GM18858 (cell line): ENCODE measurements at regions not wholly inside any gene's neighbourhood (a gene's known extent, or its start where the extent isn't known, plus 50 kb on each side); places are given as distances from the start of the nearest gene placed in this dataset.
"Not testable (repeated sequence)": the region's sequence is repeated elsewhere in the genome, so short reads cannot be mapped to it uniquely, and the experiment has no call there.

Experiments used
- ATAC-seq: cut with Tn5 transposase; IDR thresholded peaks from one replicate; pipeline ENCODE4 v1.9.1; 2021; ENCODE audit not compliant: unreplicated experiment

GRCh38 chr12:58302487-58303011, 361.2 kb downstream of the ATP23 start:
- no peak for ATAC-seq

DNA sequence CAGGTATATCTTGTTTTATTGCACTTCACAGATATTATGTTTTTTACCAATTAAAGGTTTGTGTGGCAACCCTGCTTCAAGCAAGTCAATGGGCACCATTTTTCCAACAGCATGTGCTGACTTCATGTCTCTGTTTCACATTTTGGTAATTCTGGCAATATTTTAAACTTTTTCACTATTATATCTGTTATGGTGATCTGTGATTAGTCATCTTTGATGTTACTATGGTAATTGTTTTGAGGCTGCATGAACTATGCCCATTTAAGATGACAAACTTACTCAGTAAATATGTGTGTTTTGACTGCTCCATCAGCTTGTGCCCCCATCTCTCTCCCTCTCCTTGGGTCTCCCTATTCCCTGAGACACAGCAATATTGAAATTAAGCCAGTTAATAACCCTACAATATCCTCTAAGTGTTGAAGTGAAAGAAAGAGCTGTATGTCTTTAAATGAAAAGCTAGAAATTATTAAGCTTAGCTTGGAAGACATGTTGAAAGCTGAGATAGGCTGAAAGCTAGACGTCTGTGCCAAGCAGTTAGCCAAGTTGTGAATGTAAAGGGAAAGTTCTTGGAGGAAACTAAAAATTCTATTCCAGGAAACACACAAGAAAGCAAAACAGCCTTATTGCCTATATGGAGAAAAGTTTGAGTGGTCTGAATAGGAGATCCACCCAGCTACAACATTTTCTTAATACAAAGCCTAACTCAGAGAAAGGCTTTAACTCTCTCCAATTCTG, 365.1 kb downstream of the ATP23 start:
- ATAC-seq: no peak

- ATAC-seq: no peak
Observed at GRCh38 chr12:58309806-58310205, 368.4 kb downstream of the ATP23 start.

DNA sequence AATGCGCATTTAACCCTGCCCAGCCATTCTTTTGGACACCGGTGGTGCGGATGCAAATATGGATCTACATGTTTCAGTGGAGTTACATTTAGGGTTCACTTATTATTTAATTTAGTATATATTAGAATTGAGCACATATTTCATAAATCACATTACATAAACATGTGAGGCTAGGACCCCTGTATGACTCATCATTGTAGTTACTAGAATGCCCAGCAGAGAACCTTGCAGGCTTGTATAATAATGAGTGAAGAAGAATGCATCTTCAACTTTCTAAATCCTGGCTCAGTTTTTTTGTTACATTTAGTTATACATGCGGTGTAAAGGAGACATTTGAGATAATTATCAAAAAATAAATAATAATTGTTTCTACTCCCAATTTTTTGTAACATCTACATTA, 369.0 kb downstream of the ATP23 start:
- no peak for ATAC-seq

- peak; percentile 68 for ATAC-seq
Observed at GRCh38 chr12:58310809-58311622, 369.6 kb downstream of the ATP23 start.

DNA sequence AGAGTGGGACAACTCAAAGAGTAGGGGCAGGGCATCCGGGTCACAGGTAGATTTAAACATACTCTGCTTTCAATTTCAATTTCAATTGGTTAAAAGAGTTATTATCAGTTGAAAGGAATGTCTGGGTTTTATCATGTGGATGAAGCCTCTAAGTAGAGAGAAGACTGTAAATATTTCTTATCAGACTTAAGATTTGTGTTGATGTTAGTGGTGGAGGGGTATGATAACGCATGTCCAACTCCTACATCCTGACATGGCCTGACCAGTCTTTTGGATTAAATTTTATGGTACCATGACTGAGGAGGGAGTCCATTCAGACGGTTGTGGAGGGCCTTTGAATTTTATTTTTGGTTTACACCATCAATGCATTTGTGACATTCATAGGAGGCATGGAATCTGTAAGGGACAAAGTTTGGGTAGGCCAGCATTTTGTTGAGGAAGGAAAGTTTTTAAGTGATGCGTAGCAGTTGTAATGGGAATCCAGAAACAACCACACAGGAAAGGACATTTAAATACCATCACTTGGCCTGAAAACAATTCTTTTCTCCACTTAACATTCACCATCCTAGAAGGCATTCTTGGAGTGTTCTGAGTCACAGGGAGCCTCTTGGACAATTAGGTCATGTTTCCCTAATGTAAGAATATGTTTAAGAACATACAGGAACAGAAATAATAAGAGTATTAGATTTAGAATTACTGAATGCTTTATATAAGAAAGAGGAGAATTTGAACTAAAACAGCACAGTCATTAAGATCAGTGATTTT, 371.9 kb downstream of the ATP23 start:
- no peak for ATAC-seq

- no peak for ATAC-seq
Observed at GRCh38 chr12:58314610-58315009, 373.2 kb downstream of the ATP23 start.

- ATAC-seq: no peak
Observed at GRCh38 chr12:58316926-58317325, 375.6 kb downstream of the ATP23 start.

- peak; percentile 83 for ATAC-seq
Observed at GRCh38 chr12:58321414-58321813, 380.0 kb downstream of the ATP23 start.

- ATAC-seq: no peak
Observed at GRCh38 chr12:58323676-58324075, 382.3 kb downstream of the ATP23 start.

DNA sequence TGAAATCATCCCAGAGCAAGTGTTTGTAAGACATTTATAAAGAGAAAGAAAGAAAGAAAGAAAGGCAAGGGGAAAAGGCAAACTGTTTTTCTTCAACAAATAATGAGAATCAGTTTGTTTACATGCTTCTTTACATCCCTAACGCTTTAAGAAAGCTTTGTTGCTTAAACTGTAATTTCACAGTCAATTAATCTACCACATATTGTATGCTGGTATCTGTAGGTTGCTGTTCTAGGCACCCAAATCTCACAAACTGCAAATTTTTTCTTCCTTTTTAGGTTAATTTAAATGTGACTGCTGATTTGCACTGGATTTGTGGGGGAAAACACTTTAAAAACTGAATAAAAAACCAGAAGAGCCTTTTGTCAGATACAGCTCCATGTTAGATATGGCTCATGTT, 384.2 kb downstream of the ATP23 start:
- no peak for ATAC-seq

- ATAC-seq: no peak
Observed at GRCh38 chr12:58326534-58326933, 385.2 kb downstream of the ATP23 start.

DNA sequence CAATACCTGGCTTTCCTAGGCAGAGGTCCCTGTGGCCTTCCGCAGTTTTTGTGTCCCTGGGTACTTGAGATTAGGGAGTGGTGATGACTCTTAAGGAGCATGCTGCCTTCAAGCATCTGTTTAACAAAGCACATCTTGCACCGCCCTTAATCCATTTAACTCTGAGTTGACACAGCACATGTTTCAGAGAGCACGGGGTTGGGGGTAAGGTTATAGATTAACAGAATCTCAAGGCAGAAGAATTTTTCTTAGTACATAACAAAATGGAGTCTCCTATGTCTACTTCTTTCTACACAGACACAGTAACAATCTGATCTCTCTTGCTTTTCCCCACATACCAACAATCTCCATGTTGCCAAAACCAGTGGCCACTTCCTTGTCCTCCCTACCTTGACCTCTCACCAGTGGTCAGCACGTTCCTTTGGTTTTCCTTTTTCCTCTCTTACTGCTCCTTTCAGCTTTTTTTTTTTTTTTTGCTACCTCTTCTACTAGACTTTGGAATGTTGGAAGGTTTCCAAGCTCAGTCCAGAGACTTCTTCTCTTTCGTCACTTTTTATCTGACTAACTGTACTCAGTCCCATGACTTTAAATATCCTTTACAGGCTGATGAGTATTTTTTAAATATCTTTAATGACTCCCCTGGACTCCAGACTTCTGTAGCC, 395.3 kb downstream of the ATP23 start:
- not testable (repeated sequence) for ATAC-seq

GRCh38 chr12:58337539-58337938, 396.2 kb downstream of the ATP23 start:
- ATAC-seq: peak; percentile 37

DNA sequence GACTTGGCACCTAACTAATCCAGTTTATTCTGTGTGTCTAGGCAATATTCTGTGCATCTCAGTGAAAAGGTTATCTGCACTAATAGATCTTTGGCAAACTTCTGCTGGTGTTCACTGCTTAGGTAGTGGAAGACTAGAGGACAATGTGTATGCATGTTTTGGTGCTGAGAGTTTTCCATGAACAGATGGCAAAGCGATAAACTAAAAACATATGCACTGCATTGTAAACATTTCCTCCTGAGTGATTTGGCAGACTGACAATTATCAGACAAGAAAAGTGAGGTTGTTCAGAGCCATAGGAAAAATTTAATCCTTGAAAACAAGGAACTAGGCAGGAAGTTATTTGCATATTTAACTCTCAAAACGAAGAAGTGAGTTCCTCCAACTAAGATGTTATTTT, 400.4 kb downstream of the ATP23 start:
- ATAC-seq: no peak

- ATAC-seq: no peak
Observed at GRCh38 chr12:58342736-58343135, 401.4 kb downstream of the ATP23 start.

DNA sequence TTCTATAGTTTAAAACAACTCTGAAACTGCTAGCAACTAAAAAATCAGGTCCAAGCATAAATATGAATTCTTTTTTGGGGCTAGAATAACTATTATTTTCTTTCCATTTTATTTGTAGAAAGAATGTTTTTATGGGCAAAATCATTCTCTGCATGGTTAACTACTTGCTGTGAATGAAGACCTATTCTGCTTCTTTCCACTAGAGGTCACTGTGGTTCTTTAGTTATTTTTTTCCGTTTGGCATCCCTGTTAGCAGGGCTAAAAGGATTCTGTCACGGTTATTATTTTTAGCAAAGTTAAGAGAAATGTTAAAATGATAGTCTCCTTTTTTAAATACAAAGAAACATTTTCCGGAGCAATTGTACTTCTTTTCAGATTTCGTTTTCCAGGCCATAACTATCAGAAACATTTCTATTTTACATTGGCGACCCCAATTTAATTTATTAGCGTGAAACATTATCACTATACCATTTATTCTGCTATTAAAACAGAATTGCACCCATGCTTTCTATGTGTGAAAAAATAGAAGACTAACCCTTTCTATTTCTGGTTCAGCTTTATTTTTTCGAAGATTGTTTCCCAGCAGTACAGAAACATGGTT, 404.8 kb downstream of the ATP23 start:
- ATAC-seq: peak; percentile 74

DNA sequence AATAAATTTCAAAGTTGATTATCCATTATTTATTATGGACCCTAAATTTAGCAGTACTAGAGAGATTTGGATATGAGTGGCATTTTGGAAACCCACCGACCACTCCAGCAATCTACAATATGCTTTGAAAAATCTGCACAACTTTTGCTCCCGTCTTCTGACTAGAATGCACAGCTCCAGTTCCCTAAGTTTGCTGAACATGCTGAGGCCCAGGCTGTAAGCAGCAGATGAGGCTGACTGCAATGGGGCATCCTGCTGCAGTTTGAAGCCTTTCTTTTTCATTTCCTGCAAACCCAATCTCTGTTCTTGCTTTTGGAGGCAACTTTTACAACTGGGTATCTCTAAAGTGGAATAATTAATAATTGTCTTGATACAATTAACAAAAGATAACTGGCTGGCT, 405.8 kb downstream of the ATP23 start:
- ATAC-seq: no peak

- no peak for ATAC-seq
Observed at GRCh38 chr12:58347691-58348090, 406.3 kb downstream of the ATP23 start.

- ATAC-seq: no peak
Observed at GRCh38 chr12:58349161-58349560, 407.8 kb downstream of the ATP23 start.
